H1 (cell line): ENCODE measurements at regions not wholly inside any gene's neighbourhood (a gene's known extent, or its start where the extent isn't known, plus 50 kb on each side); places are given as distances from the start of the nearest gene placed in this dataset.

Experiments
- CTCF ChIA-PET: fragments of 300-600 bp; sonication (Branson Sonifier 250); formaldehyde crosslinking; loops from one replicate; lab custom pipeline; 2021; ENCODE audit not compliant: partially characterized antibody; lab: Charles Lee
- POLR2A ChIA-PET: fragments of 300-600 bp; sonication (Branson Sonifier 250); formaldehyde crosslinking; loops from one replicate; lab custom pipeline; 2021; ENCODE audit warnings: inconsistent platforms; ENCODE audit not compliant: partially characterized antibody; lab: Charles Lee
- DNase-seq, 2 experiments: peaks; one replicate each; pipeline versions ENCODE4 v3.0.0 to v3.0.0-alpha.2; 2010 to 2022; ENCODE audit warnings: low spot score in 2 of 2, low read depth in 1 of 2, mixed read lengths in 1 of 2
- FAIRE-seq: peaks from 2 replicates; lab custom pipeline; 2011; peaks lifted over from hg19 to GRCh38; lab: Jason Lieb, UNC
- H2AFZ ChIP-seq: 2 replicates; pipeline ENCODE4 v1.8.1; 2012; ENCODE audit warnings: low read length, inconsistent platforms
- H2AK5ac ChIP-seq: 2 replicates; pipeline ENCODE4 v1.6.1; 2013; ENCODE audit warnings: low read depth, low read length
- H2BK120ac ChIP-seq: replicated peaks from 2 replicates; pipeline ENCODE3; 2013; ENCODE audit warnings: low read depth, low read length, inconsistent platforms
- H2BK12ac ChIP-seq: 2 replicates; pipeline ENCODE4 v1.6.1; 2013; ENCODE audit warnings: low read depth, low read length
- H2BK15ac ChIP-seq: 2 replicates; pipeline ENCODE4 v1.6.1; 2013; ENCODE audit warnings: low read length
- H2BK20ac ChIP-seq: 2 replicates; pipeline ENCODE4 v1.6.1; 2013; ENCODE audit warnings: low read length
- H2BK5ac ChIP-seq: 2 replicates; pipeline ENCODE4 v1.6.1; 2013; ENCODE audit warnings: low read depth, low read length
- H3K14ac ChIP-seq: 2 replicates; pipeline ENCODE4 v1.6.1; 2013; ENCODE audit warnings: inconsistent platforms; ENCODE audit not compliant: insufficient read length
- H3K18ac ChIP-seq: 2 replicates; pipeline ENCODE4 v1.6.1; 2013; ENCODE audit warnings: low read length; ENCODE audit errors: extremely low read depth
- H3K23ac ChIP-seq: 2 replicates; pipeline ENCODE4 v1.6.1; 2013; ENCODE audit warnings: inconsistent platforms; ENCODE audit not compliant: insufficient read length
- H3K23me2 ChIP-seq: 2 replicates; pipeline ENCODE4 v1.6.1; 2013; ENCODE audit warnings: low read depth, low read length
- H3K27ac ChIP-seq: 2 replicates; pipeline ENCODE4 v1.6.1; 2011; ENCODE audit warnings: low read depth, low read length, inconsistent platforms
- H3K27me3 ChIP-seq, 4 experiments: replicated peaks in 1 of 4; 1 replicate in 1 of 4; 2 replicates in 3 of 4; pipeline versions ENCODE4 v1.6.1 to v1.8.1; 2011 to 2013; ENCODE audit warnings: low read length in 3 of 4, mild to moderate bottlenecking in 3 of 4, inconsistent platforms in 2 of 4, mixed read lengths in 2 of 4, moderate library complexity in 1 of 4; ENCODE audit not compliant: control insufficient read depth in 3 of 4, insufficient read depth in 3 of 4; ENCODE audit errors: extremely low read depth in 1 of 4
- H3K36me3 ChIP-seq, 4 experiments: 2 replicates each; pipeline versions ENCODE4 v1.6.1 to v1.8.1; 2011 to 2013; ENCODE audit warnings: mild to moderate bottlenecking in 4 of 4, low read length in 3 of 4, moderate library complexity in 2 of 4, control low read depth in 1 of 4, inconsistent platforms in 1 of 4; ENCODE audit not compliant: insufficient read depth in 4 of 4, control insufficient read depth in 2 of 4
- H3K4ac ChIP-seq: replicated peaks from 2 replicates; pipeline ENCODE3; 2013; ENCODE audit warnings: low read length, low read depth, mixed read lengths, inconsistent platforms; ENCODE audit not compliant: insufficient read length
- H3K4me1 ChIP-seq, 4 experiments: replicated peaks in 1 of 4; 1 replicate in 1 of 4; 2 replicates in 3 of 4; pipeline versions ENCODE4 v1.6.1 to v1.8.1; 2011 to 2013; ENCODE audit warnings: low read length in 3 of 4, inconsistent platforms in 2 of 4, mixed read lengths in 1 of 4; ENCODE audit not compliant: insufficient read depth in 4 of 4, control insufficient read depth in 3 of 4
- H3K4me2 ChIP-seq, 2 experiments: 2 replicates each; pipeline versions ENCODE4 v1.6.1 to v1.8.1; 2011 to 2013; ENCODE audit warnings: low read depth in 2 of 2, low read length in 2 of 2, control low read depth in 1 of 2, inconsistent platforms in 1 of 2, mild to moderate bottlenecking in 1 of 2; ENCODE audit not compliant: insufficient read depth in 1 of 2
- H3K4me3 ChIP-seq, 4 experiments: fragments of 200-600, 300-600 bp in 1 of 4; sonication (generic), shearing (Covaris generic), sonication (Bioruptor Twin) in 1 of 4; 2 replicates each; pipeline versions ENCODE4 v1.5.1 to v1.8.1; 2011 to 2016; ENCODE audit warnings: low read length in 4 of 4, low read depth in 3 of 4, control low read depth in 2 of 4, inconsistent platforms in 2 of 4, mild to moderate bottlenecking in 2 of 4, mixed read lengths in 1 of 4, moderate library complexity in 1 of 4; ENCODE audit not compliant: insufficient read depth in 2 of 4; ENCODE audit errors: extremely low read depth in 1 of 4
- H3K56ac ChIP-seq: replicated peaks from 2 replicates; pipeline ENCODE3; 2013; ENCODE audit warnings: low read depth, mild to moderate bottlenecking, mixed read lengths, low read length, inconsistent platforms; ENCODE audit not compliant: insufficient read length
- H3K79me1 ChIP-seq: 2 replicates; pipeline ENCODE4 v1.6.1; 2013; ENCODE audit warnings: low read depth, low read length, control low read depth
- H3K79me2 ChIP-seq, 2 experiments: 2 replicates each; pipeline versions ENCODE4 v1.6.1 to v1.8.1; 2012 to 2013; ENCODE audit warnings: low read length in 2 of 2, mild to moderate bottlenecking in 2 of 2, inconsistent platforms in 1 of 2; ENCODE audit not compliant: insufficient read depth in 2 of 2, control insufficient read depth in 1 of 2
- H3K9ac ChIP-seq, 4 experiments: replicated peaks in 1 of 4; 1 replicate in 1 of 4; 2 replicates in 3 of 4; pipeline versions ENCODE4 v1.6.1 to v1.8.1; 2011 to 2013; ENCODE audit warnings: low read depth in 3 of 4, low read length in 3 of 4, control low read depth in 2 of 4, mild to moderate bottlenecking in 2 of 4, moderate library complexity in 2 of 4, inconsistent platforms in 1 of 4; ENCODE audit errors: extremely low read depth in 1 of 4
- H3K9me3 ChIP-seq, 2 experiments: 2 replicates each; pipeline versions ENCODE4 v1.6.1 to v1.8.1; 2012 to 2013; ENCODE audit warnings: mild to moderate bottlenecking in 2 of 2, moderate library complexity in 2 of 2, control low read depth in 1 of 2, inconsistent platforms in 1 of 2, low read depth in 1 of 2, low read length in 1 of 2, mixed read lengths in 1 of 2; ENCODE audit not compliant: insufficient read depth in 2 of 2
- H4K20me1 ChIP-seq, 2 experiments: replicated peaks in 1 of 2; 2 replicates each; pipeline versions ENCODE3 to v1.8.1; 2011 to 2013; ENCODE audit warnings: inconsistent platforms in 2 of 2, low read length in 2 of 2, mild to moderate bottlenecking in 1 of 2; ENCODE audit not compliant: insufficient read depth in 2 of 2, control insufficient read depth in 1 of 2
- H4K5ac ChIP-seq: 2 replicates; pipeline ENCODE4 v1.6.1; 2013; ENCODE audit warnings: low read length, low read depth, mixed read lengths, inconsistent platforms; ENCODE audit not compliant: insufficient read length
- H4K8ac ChIP-seq: 2 replicates; pipeline ENCODE4 v1.8.0; 2013; ENCODE audit warnings: mild to moderate bottlenecking, moderate library complexity, low read length, inconsistent platforms; ENCODE audit not compliant: insufficient read depth; ENCODE audit errors: extremely low read depth
- H4K91ac ChIP-seq: replicated peaks from 2 replicates; pipeline ENCODE3; 2013; ENCODE audit warnings: low read length, mixed read lengths, inconsistent platforms; ENCODE audit not compliant: insufficient read length
- ATF2 ChIP-seq: IDR thresholded peaks from 2 replicates; pipeline ENCODE4 v1.6.1; 2012; ENCODE audit warnings: low read length, inconsistent platforms
- CTCF ChIP-seq, 3 experiments: IDR thresholded peaks; 1 replicate in 2 of 3; 2 replicates in 1 of 3; pipeline versions ENCODE4 v1.5.1 to v1.6.1; 2011; ENCODE audit warnings: low read length in 3 of 3, mild to moderate bottlenecking in 3 of 3, inconsistent platforms in 2 of 3, low read depth in 1 of 3, moderate library complexity in 1 of 3; ENCODE audit not compliant: insufficient read depth in 1 of 3; ENCODE audit errors: control extremely low read depth in 1 of 3
- JUND ChIP-seq: IDR thresholded peaks from 2 replicates; pipeline ENCODE4 v1.6.1; 2011; ENCODE audit warnings: mild to moderate bottlenecking, improper control_type of control experiment, low read length
- KDM4A ChIP-seq: IDR thresholded peaks from one replicate; pipeline ENCODE4 v1.7.1; 2012; ENCODE audit warnings: low read depth, mild to moderate bottlenecking, moderate library complexity, low read length, inconsistent platforms; ENCODE audit not compliant: severe bottlenecking
- KDM5A ChIP-seq: fragments of 200-600 bp; IDR thresholded peaks from 2 replicates; pipeline ENCODE4 v1.7.1; 2012; ENCODE audit warnings: mild to moderate bottlenecking, low read length, inconsistent platforms, mixed read lengths
- RNF2 ChIP-seq: fragments of 200-900, 300-1000 bp; sonication (generic); IDR thresholded peaks from 2 replicates; pipeline ENCODE4 v1.7.1; 2016; ENCODE audit warnings: borderline replicate concordance, low read depth, mild to moderate bottlenecking, antibody characterized with exemption, low read length; ENCODE audit not compliant: poor library complexity, severe bottlenecking; ENCODE audit errors: missing control alignments
- SIN3A ChIP-seq, 2 experiments: IDR thresholded peaks in 1 of 2; conservative IDR thresholded peaks in 1 of 2; 2 replicates each; pipeline ENCODE4 v1.6.1; 2011 to 2012; ENCODE audit warnings: low read length in 2 of 2, improper control_type of control experiment in 1 of 2, low read depth in 1 of 2, mild to moderate bottlenecking in 1 of 2
- SIX5 ChIP-seq: IDR thresholded peaks from 2 replicates; pipeline ENCODE4 v1.6.1; 2011; ENCODE audit warnings: mild to moderate bottlenecking, low read depth, low read length
- SP1 ChIP-seq: IDR thresholded peaks from 2 replicates; pipeline ENCODE4 v1.6.1; 2011; ENCODE audit warnings: low read depth, low read length
- WGBS, 2 experiments: shearing (Covaris generic) in 1 of 2; methylation state at CpG; one replicate each; pipeline versions ENCODE4 v1.1.6 to v1.1.7; 2013 to 2015; ENCODE audit warnings: low lambda C conversion rate in 2 of 2, mixed read lengths in 2 of 2, inconsistent platforms in 1 of 2, low coverage in 1 of 2, missing lambda C conversion rate in 1 of 2; ENCODE audit not compliant: insufficient replicate concordance in 2 of 2, insufficient coverage in 1 of 2, insufficient read length in 1 of 2; ENCODE audit errors: extremely low coverage in 1 of 2, missing lambda C conversion rate in 1 of 2; 5-methylcytosine and 5-hydroxymethylcytosine counted together

- no peaks in the 10 kb centered on the region for H3K79me1 ChIP-seq
- no peak overlapping the region for H2BK5ac ChIP-seq
- H2AK5ac ChIP-seq: no peak overlapping the region
- H3K18ac ChIP-seq: no peak overlapping the region
- no peak overlapping the region for H2BK12ac ChIP-seq
- ChIA-PET CTCF (interaction anchor here (0.6 to 0.7 kb wide), 2 partner anchors 99 to 116 kb away, joined by 3 read pairs; no protein-coding TSS in a partner anchor), POLR2A (no interaction called here)
- H3K56ac ChIP-seq: no peak overlapping the region
- no peaks in the 10 kb centered on the region for H3K79me2 ChIP-seq
- H3K9me3 ChIP-seq: no peaks in the 10 kb centered on the region
- peak overlapping the region; percentile 33; the same call in 1 of the 2 replicates for H2AFZ ChIP-seq
- no peak overlapping the region for H3K4me3 ChIP-seq
- no peak overlapping the region for H2BK120ac ChIP-seq
- H2BK15ac ChIP-seq: no peak overlapping the region
- H3K27me3 ChIP-seq: no peaks in the 10 kb centered on the region
- DNase-seq: no peak
- H3K4ac ChIP-seq: no peak overlapping the region
- H3K9ac ChIP-seq: no peak overlapping the region
- no peak overlapping the region for H3K23ac ChIP-seq
- no peak for FAIRE-seq
- no peaks in the 10 kb centered on the region for H3K4me1 ChIP-seq
- WGBS, 2 experiments: 90% methylated on average over 8 of the region's 8 CpGs; no CpG with 5 or more reads in 1 of the 2 experiments
- no peaks in the 10 kb centered on the region for H3K23me2 ChIP-seq
- no peaks in the 10 kb centered on the region for H3K36me3 ChIP-seq
- H3K27ac ChIP-seq: no peak overlapping the region
- no peak overlapping the region for H4K5ac ChIP-seq
- no peak overlapping the region for H3K4me2 ChIP-seq
- H3K14ac ChIP-seq: no peak overlapping the region
- H4K20me1 ChIP-seq: no peaks in the 10 kb centered on the region
- no peak overlapping the region for H2BK20ac ChIP-seq
- no peak overlapping the region for H4K8ac ChIP-seq
- no peak overlapping the region for H4K91ac ChIP-seq
- TF ChIP-seq RNF2 (no peak), SIX5 (no peak), CTCF (IDR thresholded peaks at IDR 0.05; ENCODE audit: control extremely low read depth in 1 of 3, insufficient read depth in 1 of 3, low read depth in 1 of 3, low read length in 3 of 3) (no peak), KDM4A (no peak), SP1 (no peak), JUND (no peak), KDM5A (no peak), SIN3A (conservative IDR thresholded peaks at IDR 0.05 in 1 of 2, IDR thresholded peaks at IDR 0.05 in 1 of 2; ENCODE audit: low read depth in 1 of 2, low read length in 2 of 2) (no peak), ATF2 (no peak)
Measured at GRCh38 chr5:24094081-24094679, 550.6 kb downstream of the CDH10 start.
